ENCODE measurements at regions not wholly inside any gene's neighbourhood (a gene's known extent, or its start where the extent isn't known, plus 50 kb on each side); places are given as distances from the start of the nearest gene placed in this dataset.

GRCh38 chr7:46494441-46494840 is 573.4 kb upstream of the IGFBP3 start:
- Histone ChIP-seq H3K36me3 (ENCODE audit: control insufficient read depth in 1 of 2, insufficient read depth in 2 of 2, low read length in 2 of 2) (no peaks in the 10 kb centered on the region), H3K9ac (ENCODE audit: low read length) (no peak overlapping the region), H3K27me3 (ENCODE audit: insufficient read depth, low read length) (no peaks in the 10 kb centered on the region), H4K8ac (ENCODE audit: low read depth, low read length) (no peak overlapping the region), H3K18ac (ENCODE audit: low read length) (no peak overlapping the region), H3K4me1 (ENCODE audit: control insufficient read depth in 1 of 2, insufficient read depth in 2 of 2, low read length in 2 of 2) (peaks cover 0 to 2% of the 10 kb centered on the region in 2 experiments), H3K4me3 (ENCODE audit: low read depth, low read length) (no peak overlapping the region), H4K12ac (ENCODE audit: low read depth, low read length) (no peak overlapping the region), H3K4me2 (ENCODE audit: low read length) (no peak overlapping the region), H2AFZ (ENCODE audit: insufficient read depth, low read length, poor library complexity) (no peak overlapping the region), H3K79me1 (ENCODE audit: low read length) (peaks cover 2% of the 10 kb centered on the region), H4K91ac (ENCODE audit: low read depth, low read length) (no peak overlapping the region), H3K79me2 (ENCODE audit: control insufficient read depth, insufficient read depth, low read length, poor library complexity) (no peaks in the 10 kb centered on the region), H2AK5ac (ENCODE audit: low read length) (no peak overlapping the region), H2BK5ac (ENCODE audit: low read depth, low read length, poor library complexity) (no peak overlapping the region), H2BK120ac (ENCODE audit: insufficient read depth, low read length, poor library complexity) (no peak overlapping the region), H3K4ac (ENCODE audit: low read depth, low read length) (no peak overlapping the region), H3K27ac (ENCODE audit: low read depth, low read length) (no peak overlapping the region), H3K23ac (ENCODE audit: low read length) (no peak overlapping the region), H2BK12ac (ENCODE audit: low read length) (no peak overlapping the region), H3K14ac (ENCODE audit: low read length) (no peak overlapping the region), H3K9me3 (ENCODE audit: insufficient read depth, low read depth, low read length) (no peaks in the 10 kb centered on the region)
- DNase-seq: no peak
- no CpG with 5 or more reads among the region's 3 CpGs for WGBS (ENCODE audit: extremely low coverage, insufficient coverage, insufficient read length)

- H2BK5ac ChIP-seq (ENCODE audit: low read depth, low read length, poor library complexity): no peak overlapping the region
- H3K36me3 ChIP-seq (ENCODE audit: control insufficient read depth in 1 of 2, insufficient read depth in 2 of 2, low read length in 2 of 2): no peaks in the 10 kb centered on the region
- no peak overlapping the region for H4K91ac ChIP-seq (ENCODE audit: low read depth, low read length)
- no peak overlapping the region for H2AK5ac ChIP-seq (ENCODE audit: low read length)
- H4K12ac ChIP-seq (ENCODE audit: low read depth, low read length): no peak overlapping the region
- no peak overlapping the region for H3K14ac ChIP-seq (ENCODE audit: low read length)
- H3K4me3 ChIP-seq (ENCODE audit: low read depth, low read length): no peak overlapping the region
- H3K4me1 ChIP-seq (ENCODE audit: control insufficient read depth in 1 of 2, insufficient read depth in 2 of 2, low read length in 2 of 2): peaks cover 0 to 2% of the 10 kb centered on the region in 2 experiments
- H3K79me1 ChIP-seq (ENCODE audit: low read length): peaks cover 2% of the 10 kb centered on the region
- H3K18ac ChIP-seq (ENCODE audit: low read length): no peak overlapping the region
- no peak overlapping the region for H3K27ac ChIP-seq (ENCODE audit: low read depth, low read length)
- no peak overlapping the region for H3K9ac ChIP-seq (ENCODE audit: low read length)
- no peak overlapping the region for H2BK120ac ChIP-seq (ENCODE audit: insufficient read depth, low read length, poor library complexity)
- no peaks in the 10 kb centered on the region for H3K9me3 ChIP-seq (ENCODE audit: insufficient read depth, low read depth, low read length)
- H2AFZ ChIP-seq (ENCODE audit: insufficient read depth, low read length, poor library complexity): no peak overlapping the region
- peak in 1 of 2 donors; percentile 16 for DNase-seq
- H3K4ac ChIP-seq (ENCODE audit: low read depth, low read length): no peak overlapping the region
- H3K23ac ChIP-seq (ENCODE audit: low read length): no peak overlapping the region
- H3K4me2 ChIP-seq (ENCODE audit: low read length): no peak overlapping the region
- no peaks in the 10 kb centered on the region for H3K79me2 ChIP-seq (ENCODE audit: control insufficient read depth, insufficient read depth, low read length, poor library complexity)
- no peak overlapping the region for H4K8ac ChIP-seq (ENCODE audit: low read depth, low read length)
- no peaks in the 10 kb centered on the region for H3K27me3 ChIP-seq (ENCODE audit: insufficient read depth, low read length)
- H2BK12ac ChIP-seq (ENCODE audit: low read length): no peak overlapping the region
Observed at GRCh38 chr7:46494028-46494427, 573.0 kb upstream of the IGFBP3 start.

GRCh38 chr7:46493196-46493595 is 572.1 kb upstream of the IGFBP3 start:
- Histone ChIP-seq H2BK5ac (ENCODE audit: low read depth, low read length, poor library complexity) (no peak overlapping the region), H3K27me3 (ENCODE audit: insufficient read depth, low read length) (no peaks in the 10 kb centered on the region), H3K4me2 (ENCODE audit: low read length) (no peak overlapping the region), H3K23ac (ENCODE audit: low read length) (no peak overlapping the region), H4K12ac (ENCODE audit: low read depth, low read length) (no peak overlapping the region), H3K79me2 (ENCODE audit: control insufficient read depth, insufficient read depth, low read length, poor library complexity) (no peaks in the 10 kb centered on the region), H3K9ac (ENCODE audit: low read length) (no peak overlapping the region), H3K9me3 (ENCODE audit: insufficient read depth, low read depth, low read length) (no peaks in the 10 kb centered on the region), H2BK120ac (ENCODE audit: insufficient read depth, low read length, poor library complexity) (no peak overlapping the region), H4K91ac (ENCODE audit: low read depth, low read length) (no peak overlapping the region), H3K14ac (ENCODE audit: low read length) (no peak overlapping the region), H3K79me1 (ENCODE audit: low read length) (peaks cover 2% of the 10 kb centered on the region), H3K4me3 (ENCODE audit: low read depth, low read length) (no peak overlapping the region), H4K8ac (ENCODE audit: low read depth, low read length) (no peak overlapping the region), H3K36me3 (ENCODE audit: control insufficient read depth in 1 of 2, insufficient read depth in 2 of 2, low read length in 2 of 2) (no peaks in the 10 kb centered on the region), H2BK12ac (ENCODE audit: low read length) (no peak overlapping the region), H2AFZ (ENCODE audit: insufficient read depth, low read length, poor library complexity) (no peak overlapping the region), H3K4me1 (ENCODE audit: control insufficient read depth in 1 of 2, insufficient read depth in 2 of 2, low read length in 2 of 2) (peaks cover 0 to 2% of the 10 kb centered on the region in 2 experiments), H2AK5ac (ENCODE audit: low read length) (no peak overlapping the region), H3K18ac (ENCODE audit: low read length) (no peak overlapping the region), H3K4ac (ENCODE audit: low read depth, low read length) (no peak overlapping the region), H3K27ac (ENCODE audit: low read depth, low read length) (no peak overlapping the region)
- WGBS (ENCODE audit: extremely low coverage, insufficient coverage, insufficient read length): no CpG with 5 or more reads among the region's 4 CpGs
- peak in 1 of 2 donors; percentile 8 for DNase-seq

GRCh38 chr7:46492466-46492865 is 571.4 kb upstream of the IGFBP3 start:
- DNase-seq: no peak
- no peak overlapping the region for H4K12ac ChIP-seq (ENCODE audit: low read depth, low read length)
- no peak overlapping the region for H2BK5ac ChIP-seq (ENCODE audit: low read depth, low read length, poor library complexity)
- no peak overlapping the region for H2AFZ ChIP-seq (ENCODE audit: insufficient read depth, low read length, poor library complexity)
- H3K36me3 ChIP-seq (ENCODE audit: control insufficient read depth in 1 of 2, insufficient read depth in 2 of 2, low read length in 2 of 2): no peaks in the 10 kb centered on the region
- no peaks in the 10 kb centered on the region for H3K79me2 ChIP-seq (ENCODE audit: control insufficient read depth, insufficient read depth, low read length, poor library complexity)
- no peak overlapping the region for H2BK120ac ChIP-seq (ENCODE audit: insufficient read depth, low read length, poor library complexity)
- no peak overlapping the region for H3K9ac ChIP-seq (ENCODE audit: low read length)
- H4K8ac ChIP-seq (ENCODE audit: low read depth, low read length): no peak overlapping the region
- no CpG with 5 or more reads among the region's 1 CpG for WGBS (ENCODE audit: extremely low coverage, insufficient coverage, insufficient read length)
- no peak overlapping the region for H4K91ac ChIP-seq (ENCODE audit: low read depth, low read length)
- no peak overlapping the region for H3K4ac ChIP-seq (ENCODE audit: low read depth, low read length)
- H2AK5ac ChIP-seq (ENCODE audit: low read length): no peak overlapping the region
- peaks cover 0 to 2% of the 10 kb centered on the region in 2 experiments for H3K4me1 ChIP-seq (ENCODE audit: control insufficient read depth in 1 of 2, insufficient read depth in 2 of 2, low read length in 2 of 2)
- H3K4me3 ChIP-seq (ENCODE audit: low read depth, low read length): no peak overlapping the region
- no peak overlapping the region for H3K23ac ChIP-seq (ENCODE audit: low read length)
- H2BK12ac ChIP-seq (ENCODE audit: low read length): no peak overlapping the region
- H3K4me2 ChIP-seq (ENCODE audit: low read length): no peak overlapping the region
- no peaks in the 10 kb centered on the region for H3K9me3 ChIP-seq (ENCODE audit: insufficient read depth, low read depth, low read length)
- H3K18ac ChIP-seq (ENCODE audit: low read length): no peak overlapping the region
- H3K79me1 ChIP-seq (ENCODE audit: low read length): peaks cover 3% of the 10 kb centered on the region
- H3K14ac ChIP-seq (ENCODE audit: low read length): no peak overlapping the region
- H3K27me3 ChIP-seq (ENCODE audit: insufficient read depth, low read length): no peaks in the 10 kb centered on the region
- H3K27ac ChIP-seq (ENCODE audit: low read depth, low read length): peak overlapping the region; percentile 11
